ENCODE measurements at regions not wholly inside any gene's neighbourhood (a gene's known extent, or its start where the extent isn't known, plus 50 kb on each side); places are given as distances from the start of the nearest gene placed in this dataset.

- no peak for DNase-seq (ENCODE audit: low spot score)
- H3K4me1 Mint-ChIP-seq (ENCODE audit: low read depth): no peaks in the 10 kb centered on the region
- peaks cover 5% of the 10 kb centered on the region for H3K27me3 Mint-ChIP-seq (ENCODE audit: low read depth)
- no peaks in the 10 kb centered on the region for H3K9me3 Mint-ChIP-seq
- H3K4me3 Mint-ChIP-seq: no peak overlapping the region
- H3K36me3 Mint-ChIP-seq (ENCODE audit: low read depth): no peaks in the 10 kb centered on the region
- no peak overlapping the region for H3K27ac Mint-ChIP-seq
Observed at GRCh38 chr5:175814691-175815090, 56.7 kb upstream of the CPLX2 start.

- no peak overlapping the region for H3K4me3 Mint-ChIP-seq
- no peaks in the 10 kb centered on the region for H3K4me1 Mint-ChIP-seq (ENCODE audit: low read depth)
- DNase-seq (ENCODE audit: low spot score): no peak
- H3K27ac Mint-ChIP-seq: no peak overlapping the region
- H3K36me3 Mint-ChIP-seq (ENCODE audit: low read depth): no peaks in the 10 kb centered on the region
- H3K9me3 Mint-ChIP-seq: no peaks in the 10 kb centered on the region
- H3K27me3 Mint-ChIP-seq (ENCODE audit: low read depth): peaks cover 5% of the 10 kb centered on the region
Observed at GRCh38 chr5:175815126-175815913, 56.1 kb upstream of the CPLX2 start.

- Mint-ChIP-seq H3K36me3 (ENCODE audit: low read depth) (no peaks in the 10 kb centered on the region), H3K9me3 (no peaks in the 10 kb centered on the region), H3K27me3 (ENCODE audit: low read depth) (peaks cover 4% of the 10 kb centered on the region), H3K27ac (no peak overlapping the region), H3K4me1 (ENCODE audit: low read depth) (no peaks in the 10 kb centered on the region), H3K4me3 (no peak overlapping the region)
- no peak for DNase-seq (ENCODE audit: low spot score)
Observed at GRCh38 chr5:175816348-175816747, 55.0 kb upstream of the CPLX2 start.

GRCh38 chr5:175819090-175819425 lies 52.3 kb upstream of the CPLX2 start:
- no peaks in the 10 kb centered on the region for H3K9me3 Mint-ChIP-seq
- no peak overlapping the region for H3K4me3 Mint-ChIP-seq
- no peak for DNase-seq (ENCODE audit: low spot score)
- H3K36me3 Mint-ChIP-seq (ENCODE audit: low read depth): no peaks in the 10 kb centered on the region
- peaks cover 11% of the 10 kb centered on the region for H3K4me1 Mint-ChIP-seq (ENCODE audit: low read depth)
- peaks cover 4% of the 10 kb centered on the region for H3K27me3 Mint-ChIP-seq (ENCODE audit: low read depth)
- H3K27ac Mint-ChIP-seq: no peak overlapping the region

- Mint-ChIP-seq H3K27ac (no peak overlapping the region), H3K4me3 (no peak overlapping the region), H3K27me3 (ENCODE audit: low read depth) (peaks cover 4% of the 10 kb centered on the region), H3K9me3 (no peaks in the 10 kb centered on the region), H3K36me3 (ENCODE audit: low read depth) (no peaks in the 10 kb centered on the region), H3K4me1 (ENCODE audit: low read depth) (peaks cover 11% of the 10 kb centered on the region)
- no peak for DNase-seq (ENCODE audit: low spot score)
Observed at GRCh38 chr5:175820230-175820629, 51.1 kb upstream of the CPLX2 start.

Measured in T-helper 2 cell treated with Interferon-gamma antibody and Interleukin-4, amounts not matched to agents 5 μg/mL and 100 μg/mL, for 36 hours (primary cell).